Testis (tissue), 2 donors: ENCODE measurements at regions not wholly inside any gene's neighbourhood (a gene's known extent, or its start where the extent isn't known, plus 50 kb on each side); places are given as distances from the start of the nearest gene placed in this dataset.
A peak's percentile ranks its signal among the peaks of the same experiment; 100 is the strongest.

Source experiments
- POLR2A ChIP-seq: fragments of 450-650 bp; IDR thresholded peaks from one replicate; pipeline ENCODE4 v1.6.1; 2017; ENCODE audit warnings: antibody characterized with exemption, mild to moderate bottlenecking, moderate library complexity
- TF ChIP-seq, protein P1 (sequence below), 3 experiments: fragments of 450-650 bp in 2 of 3; fragments of 200-600 bp in 1 of 3; sonication (generic) in 1 of 3; IDR thresholded peaks; one replicate each; pipeline ENCODE4 v1.5.1; 2016 to 2019; ENCODE audit warnings: antibody characterized with exemption in 3 of 3, mild to moderate bottlenecking in 2 of 3, moderate library complexity in 1 of 3

DNA sequence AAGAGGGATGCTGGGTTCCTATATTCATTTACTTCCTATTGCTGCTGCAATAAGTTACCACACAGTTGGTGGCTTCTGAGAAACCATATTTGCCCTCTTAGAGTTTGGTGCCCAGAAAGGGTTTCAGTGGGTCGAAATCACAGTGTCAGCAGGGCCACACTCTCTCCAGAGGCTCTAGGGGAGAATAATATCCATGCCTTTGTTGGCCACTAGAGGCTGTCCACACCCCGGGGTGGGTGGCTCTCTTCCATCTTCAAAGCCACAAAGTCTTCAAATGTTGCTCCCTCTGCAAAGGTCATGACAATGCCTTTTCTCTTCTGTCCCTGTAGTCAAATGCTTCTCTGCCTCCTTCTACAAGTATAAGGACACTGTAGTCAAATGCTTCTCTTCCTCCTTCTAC lies 989.4 kb downstream of the CCSER2 start:
- TF ChIP-seq, protein P1, sequence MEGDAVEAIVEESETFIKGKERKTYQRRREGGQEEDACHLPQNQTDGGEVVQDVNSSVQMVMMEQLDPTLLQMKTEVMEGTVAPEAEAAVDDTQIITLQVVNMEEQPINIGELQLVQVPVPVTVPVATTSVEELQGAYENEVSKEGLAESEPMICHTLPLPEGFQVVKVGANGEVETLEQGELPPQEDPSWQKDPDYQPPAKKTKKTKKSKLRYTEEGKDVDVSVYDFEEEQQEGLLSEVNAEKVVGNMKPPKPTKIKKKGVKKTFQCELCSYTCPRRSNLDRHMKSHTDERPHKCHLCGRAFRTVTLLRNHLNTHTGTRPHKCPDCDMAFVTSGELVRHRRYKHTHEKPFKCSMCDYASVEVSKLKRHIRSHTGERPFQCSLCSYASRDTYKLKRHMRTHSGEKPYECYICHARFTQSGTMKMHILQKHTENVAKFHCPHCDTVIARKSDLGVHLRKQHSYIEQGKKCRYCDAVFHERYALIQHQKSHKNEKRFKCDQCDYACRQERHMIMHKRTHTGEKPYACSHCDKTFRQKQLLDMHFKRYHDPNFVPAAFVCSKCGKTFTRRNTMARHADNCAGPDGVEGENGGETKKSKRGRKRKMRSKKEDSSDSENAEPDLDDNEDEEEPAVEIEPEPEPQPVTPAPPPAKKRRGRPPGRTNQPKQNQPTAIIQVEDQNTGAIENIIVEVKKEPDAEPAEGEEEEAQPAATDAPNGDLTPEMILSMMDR (IDR thresholded peaks at IDR 0.05): peak in 1 of 3 experiments; percentile 13
- no peak for TF ChIP-seq POLR2A
